GM20000 (cell line): ENCODE measurements at regions not wholly inside any gene's neighbourhood (a gene's known extent, or its start where the extent isn't known, plus 50 kb on each side); places are given as distances from the start of the nearest gene placed in this dataset.

ENCODE experiments used
- DNase-seq: peaks from one replicate; pipeline ENCODE4 v3.0.0; 2012; ENCODE audit warnings: low spot score
- CTCF ChIP-seq: IDR thresholded peaks from 2 replicates; pipeline ENCODE4 v1.5.1; 2012; ENCODE audit warnings: mild to moderate bottlenecking, control low read depth; ENCODE audit errors: extremely low read depth, missing control alignments

DNA sequence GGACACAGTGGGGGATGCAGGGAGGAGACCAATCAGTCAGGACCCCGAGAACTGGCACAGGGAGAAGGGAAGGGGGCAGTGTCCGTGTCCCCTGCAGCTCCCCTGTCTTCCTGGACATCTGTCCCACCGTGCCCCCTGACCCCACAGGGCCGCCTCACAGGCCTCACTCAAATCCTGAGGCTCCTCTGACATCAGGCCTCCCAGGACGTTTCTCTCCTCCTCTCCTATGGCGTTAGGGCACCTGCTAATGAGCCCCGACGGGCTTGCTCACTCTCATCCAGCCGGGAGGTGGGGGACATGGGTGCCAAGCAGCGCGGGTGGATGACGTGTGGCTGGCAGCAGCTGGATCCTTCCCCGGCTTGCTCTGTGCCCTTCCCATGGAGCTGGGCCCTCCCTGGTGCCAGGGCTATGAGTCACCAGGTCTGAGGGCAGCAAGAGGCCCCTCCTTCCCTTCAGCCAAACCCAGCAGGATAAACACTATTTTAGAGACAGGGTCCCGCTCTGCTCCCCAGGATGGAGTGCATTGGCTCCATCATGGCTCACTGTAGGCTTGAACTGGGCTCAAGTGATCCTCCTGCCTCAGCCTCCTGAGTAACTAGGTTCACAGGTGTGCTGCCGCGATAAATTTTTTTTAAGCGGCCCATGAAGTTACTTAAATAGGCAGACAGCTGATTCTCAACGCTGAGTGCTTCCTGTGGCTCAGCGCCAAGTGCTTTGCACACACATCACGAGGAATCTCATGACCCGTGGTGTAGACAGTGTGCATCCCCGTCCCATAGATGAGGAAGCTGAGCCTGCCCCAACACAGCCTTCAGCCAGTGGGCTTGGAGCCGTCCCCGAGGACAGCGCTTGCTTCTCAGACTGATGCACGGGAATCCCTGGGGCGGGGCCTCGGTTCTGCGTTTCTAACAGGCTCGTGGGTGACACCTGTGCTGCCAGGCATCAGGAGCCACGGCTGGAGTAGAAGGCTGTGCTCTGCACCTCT, 64.5 kb upstream of the HDAC4 start:
- DNase-seq: no peak
- no peak for TF ChIP-seq CTCF

- no peak for TF ChIP-seq CTCF
- no peak for DNase-seq
These were observed 63.6 kb upstream of the HDAC4 start for GRCh38 chr2:239464166-239465016.

- no peak for DNase-seq
- no peak for TF ChIP-seq CTCF
These were observed 62.8 kb upstream of the HDAC4 start for GRCh38 chr2:239463541-239464165.

DNA sequence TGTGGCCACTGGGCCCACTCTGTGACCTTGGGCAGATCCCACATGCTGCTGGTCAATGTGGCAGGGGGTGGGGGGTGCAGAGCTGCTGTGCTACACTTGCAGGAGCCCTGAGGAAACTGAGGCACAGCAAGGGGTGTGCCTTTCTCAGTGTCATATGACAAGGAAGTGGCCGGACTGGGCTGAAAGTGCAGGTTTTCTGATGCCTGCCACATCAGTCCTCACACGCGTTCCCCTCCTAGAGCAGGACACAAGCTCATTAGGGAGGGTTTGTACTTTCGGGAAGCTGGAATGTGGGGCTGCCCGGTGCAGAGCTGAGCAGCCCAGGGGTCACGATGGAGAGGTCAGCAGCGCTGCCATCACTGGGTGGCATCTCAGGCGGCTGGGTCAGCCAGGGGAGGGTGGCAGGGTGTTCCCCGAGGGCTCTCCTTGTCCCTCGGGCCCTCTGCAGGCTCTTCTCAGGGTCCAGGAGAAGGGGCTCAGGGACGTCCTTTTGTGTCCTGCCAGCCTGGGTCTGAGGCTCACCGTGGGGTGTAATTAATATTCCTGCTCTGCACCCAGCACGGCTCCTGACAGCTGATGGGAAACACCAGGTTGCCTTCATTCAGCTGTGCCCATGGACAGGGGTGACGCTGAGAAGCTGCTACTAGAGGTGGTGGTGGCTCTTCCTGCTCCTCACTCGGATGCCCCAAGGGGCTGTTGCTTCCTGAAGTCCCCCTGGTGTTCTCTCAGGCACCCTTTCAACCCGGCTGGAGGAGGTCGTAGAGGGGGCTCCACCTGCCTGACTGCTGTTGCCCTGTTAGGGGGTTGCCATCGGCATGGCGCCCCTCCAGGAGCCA, 62.1 kb upstream of the HDAC4 start:
- no peak for TF ChIP-seq CTCF
- DNase-seq: no peak

DNA sequence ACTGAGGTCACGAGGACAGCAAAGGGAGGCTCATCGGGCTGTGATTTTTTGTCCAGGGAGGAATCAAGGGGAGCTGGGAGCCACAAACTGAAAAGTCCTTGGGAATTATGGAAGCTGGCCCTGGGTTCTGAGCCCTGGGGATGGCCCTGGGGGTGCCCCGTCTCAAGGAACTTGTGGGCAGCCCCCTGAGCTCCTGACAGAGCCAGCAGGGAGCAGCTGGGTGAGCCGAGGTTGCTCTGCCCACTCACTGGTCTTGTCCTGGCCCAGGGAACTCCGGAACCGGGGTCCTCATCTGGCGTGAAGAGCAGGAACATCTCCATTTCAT, 61.3 kb upstream of the HDAC4 start:
- TF ChIP-seq CTCF: no peak
- no peak for DNase-seq

DNA sequence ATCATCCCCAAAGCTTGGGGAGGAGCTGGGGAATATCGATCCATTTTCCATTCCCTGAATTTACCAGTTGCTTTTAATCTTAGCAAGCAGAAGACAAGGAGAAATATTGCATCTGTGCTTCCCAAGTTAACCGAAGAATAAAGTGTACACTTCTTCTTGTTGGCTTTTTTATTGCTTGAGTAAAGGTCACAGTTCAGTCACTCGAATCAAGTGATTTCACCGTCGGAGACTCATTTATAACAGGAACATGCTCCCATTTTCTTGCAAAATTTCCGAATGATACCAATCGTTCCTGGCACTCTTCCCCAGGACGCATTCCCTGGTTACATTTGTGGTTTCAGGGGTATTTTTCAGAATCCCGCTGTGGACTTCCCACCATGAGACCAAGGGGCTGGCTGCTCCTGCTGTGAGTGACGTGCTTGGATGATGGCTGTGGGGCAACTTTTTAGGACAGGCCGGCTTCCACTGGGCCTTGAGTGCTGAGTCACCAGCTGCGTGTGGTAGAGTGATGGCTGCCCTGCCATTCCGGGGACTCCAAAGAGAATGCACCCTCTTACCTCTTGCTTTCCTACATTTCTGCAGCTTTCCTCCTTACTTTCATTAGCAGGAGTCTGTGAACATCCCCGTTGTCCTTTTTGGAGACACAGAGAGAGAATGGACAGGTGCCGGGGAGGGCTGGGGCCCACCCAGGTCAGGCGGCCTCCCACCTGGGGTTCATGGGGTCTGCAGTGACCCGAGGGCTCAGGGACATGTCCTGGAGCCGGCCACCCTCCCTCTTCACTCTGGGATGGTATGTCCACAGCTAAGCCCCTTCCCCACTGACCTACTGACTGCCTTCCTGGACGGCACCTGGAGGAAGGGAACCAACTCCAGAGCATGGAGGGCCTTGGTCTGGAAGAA, 60.7 kb upstream of the HDAC4 start:
- no peak for TF ChIP-seq CTCF
- no peak for DNase-seq
